Central memory CD4-positive, alpha-beta T cell (primary cell): ENCODE measurements at regions not wholly inside any gene's neighbourhood (a gene's known extent, or its start where the extent isn't known, plus 50 kb on each side); places are given as distances from the start of the nearest gene placed in this dataset.
"Not testable (repeated sequence)": the region's sequence is repeated elsewhere in the genome, so short reads cannot be mapped to it uniquely, and the experiment has no call there.

Experiments
- DNase-seq: peaks from one replicate; pipeline ENCODE4 v3.0.0; 2022

DNA sequence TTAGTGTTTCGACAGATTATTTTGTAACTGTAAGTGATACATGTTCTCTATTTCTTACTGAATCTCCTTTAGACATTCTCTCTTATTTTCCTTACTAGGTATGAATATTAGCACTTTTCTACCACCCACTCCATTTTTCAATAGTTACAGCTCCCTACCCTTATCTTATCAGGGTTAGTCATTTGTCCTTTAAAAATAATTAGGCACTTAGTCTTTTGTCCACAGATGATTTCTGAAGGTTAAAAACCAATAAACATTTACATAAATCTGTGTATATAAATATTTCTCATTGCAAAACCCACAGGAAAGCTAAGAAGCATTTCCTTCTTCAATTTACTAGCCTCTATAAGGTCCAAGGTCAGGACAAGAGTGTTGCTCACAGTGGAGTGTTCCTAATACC lies 624.1 kb upstream of the MIR17HG start:
- no peak for DNase-seq

DNA sequence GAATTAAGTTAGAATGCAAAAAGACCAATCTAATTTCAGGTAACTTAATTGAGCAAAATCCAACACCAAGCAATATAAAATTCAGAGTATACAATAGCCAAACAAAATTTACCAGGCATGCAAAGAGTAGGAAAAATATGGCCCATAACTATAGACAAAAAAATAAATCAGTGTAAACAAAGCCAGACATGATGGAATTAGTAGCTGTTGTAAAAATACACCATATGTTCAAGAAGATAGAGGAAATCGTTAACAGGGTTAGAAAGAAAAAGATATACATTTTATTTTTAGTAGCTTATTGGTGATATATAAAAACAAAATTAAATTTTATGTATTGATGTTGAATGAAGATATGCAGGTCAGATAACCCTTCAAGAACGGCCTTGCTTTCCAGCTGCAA lies 621.1 kb upstream of the MIR17HG start:
- no peak for DNase-seq

DNA sequence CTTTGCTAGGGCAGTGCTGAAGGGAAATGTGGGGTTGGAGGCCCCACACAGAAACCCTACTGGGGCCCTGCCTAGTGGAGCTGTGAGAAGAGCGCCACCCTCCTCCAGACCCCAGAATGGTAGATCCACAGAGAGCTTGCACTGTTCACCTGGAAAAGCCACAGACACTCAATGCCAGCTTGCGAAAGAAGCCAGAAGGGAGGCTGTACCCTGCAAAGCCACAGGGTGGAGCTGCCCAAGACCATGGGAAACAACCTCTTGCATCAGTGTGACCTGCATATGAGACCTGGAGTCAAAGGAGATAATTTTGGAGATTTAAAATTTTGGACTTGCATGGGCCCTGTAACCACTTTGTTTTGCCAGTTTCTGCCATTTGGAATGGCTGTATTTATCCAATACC lies 615.4 kb upstream of the MIR17HG start:
- DNase-seq = no peak

DNA sequence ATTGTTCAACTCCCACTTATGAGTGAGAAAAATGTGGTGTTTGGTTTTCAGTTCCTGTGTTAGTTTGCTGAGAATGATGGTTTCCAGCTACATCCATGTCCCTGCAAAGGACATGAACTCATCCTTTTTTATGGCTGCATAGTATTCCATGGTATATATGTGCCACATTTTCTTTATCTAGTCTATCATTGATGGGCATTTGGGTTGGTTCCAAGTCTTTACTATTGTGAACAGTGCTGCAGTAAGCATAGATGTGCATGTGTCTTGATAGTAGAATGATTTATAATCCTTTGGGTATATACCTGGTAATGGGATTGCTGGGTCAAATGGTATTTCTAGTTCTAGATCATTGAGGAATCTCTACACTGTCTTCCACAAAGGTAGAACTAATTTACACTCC lies 613.0 kb upstream of the MIR17HG start:
- DNase-seq = not testable (repeated sequence)

DNA sequence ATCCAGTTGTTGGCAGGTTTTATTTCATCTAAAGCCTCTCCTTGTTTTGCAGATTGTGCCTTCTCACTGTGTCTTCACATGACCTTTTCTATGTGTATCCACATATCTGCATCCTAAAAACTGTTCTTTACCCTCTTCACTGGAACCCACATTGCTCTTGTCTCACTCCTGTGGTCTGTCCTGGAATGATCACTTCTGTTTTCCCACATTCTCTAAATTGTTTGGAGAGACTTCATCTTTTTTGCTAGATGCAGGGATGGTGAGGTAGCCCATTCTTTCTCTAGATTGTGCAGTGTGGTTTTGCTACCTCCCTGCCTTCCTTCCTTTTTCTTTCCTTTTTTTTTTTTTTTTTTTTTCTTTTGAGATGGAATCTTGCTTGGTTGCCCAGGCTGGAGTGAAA lies 608.6 kb upstream of the MIR17HG start:
- no peak for DNase-seq

DNA sequence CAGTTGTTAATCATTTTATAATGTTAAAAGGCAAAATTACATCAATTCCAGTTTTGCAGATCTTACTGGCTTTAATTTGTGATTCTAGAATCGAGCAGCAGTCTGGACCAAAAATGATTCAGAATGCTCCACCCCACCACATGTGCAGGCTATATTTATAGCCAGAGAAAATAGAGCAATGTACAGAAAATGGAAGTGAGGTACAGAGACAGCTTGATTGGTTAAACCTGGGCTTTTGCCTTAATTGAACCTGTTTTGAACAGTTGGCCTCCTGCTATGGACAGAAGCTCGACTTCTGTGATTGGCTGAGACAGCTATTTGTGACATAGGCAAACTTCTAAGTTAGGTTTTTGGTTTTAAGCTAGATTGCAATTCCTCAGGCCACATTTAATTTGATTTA lies 607.4 kb upstream of the MIR17HG start:
- DNase-seq = no peak

DNA sequence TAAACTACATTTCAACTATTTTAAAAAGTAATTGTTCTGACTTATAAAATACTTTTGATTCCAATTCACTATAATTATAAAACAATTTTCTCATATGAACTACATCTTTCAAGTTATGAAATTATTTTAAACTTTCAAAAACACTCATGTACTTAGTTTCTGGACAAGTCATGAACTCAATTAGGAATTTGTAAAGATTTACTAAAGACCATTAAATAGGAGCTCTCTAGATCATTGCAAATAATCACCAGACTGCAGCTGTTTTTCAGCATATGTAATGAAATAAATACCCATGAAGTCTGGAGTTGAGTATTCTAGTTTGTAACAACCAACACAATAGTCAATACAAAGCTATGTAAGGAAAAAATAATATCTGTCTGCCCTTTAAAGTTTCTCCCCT lies 605.1 kb upstream of the MIR17HG start:
- no peak for DNase-seq

DNA sequence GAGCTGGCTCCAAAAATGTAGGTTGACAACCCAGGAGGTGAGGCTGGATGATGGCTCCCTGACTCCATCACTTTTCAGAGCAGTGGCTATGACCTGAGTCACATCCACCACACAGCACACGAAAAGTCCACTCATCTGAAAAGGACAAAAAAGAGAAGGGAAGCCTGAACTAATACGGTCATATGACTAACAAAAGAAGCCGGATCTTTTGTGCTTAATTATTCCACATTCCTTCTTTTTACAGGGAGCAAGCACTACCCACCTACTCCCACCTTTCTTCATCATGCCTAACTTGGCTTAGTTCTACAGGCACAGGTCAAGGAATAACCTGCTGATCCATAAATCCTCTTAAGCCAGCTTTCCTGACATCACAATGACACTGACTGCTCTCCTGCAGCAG lies 601.3 kb upstream of the MIR17HG start:
- DNase-seq = no peak

DNA sequence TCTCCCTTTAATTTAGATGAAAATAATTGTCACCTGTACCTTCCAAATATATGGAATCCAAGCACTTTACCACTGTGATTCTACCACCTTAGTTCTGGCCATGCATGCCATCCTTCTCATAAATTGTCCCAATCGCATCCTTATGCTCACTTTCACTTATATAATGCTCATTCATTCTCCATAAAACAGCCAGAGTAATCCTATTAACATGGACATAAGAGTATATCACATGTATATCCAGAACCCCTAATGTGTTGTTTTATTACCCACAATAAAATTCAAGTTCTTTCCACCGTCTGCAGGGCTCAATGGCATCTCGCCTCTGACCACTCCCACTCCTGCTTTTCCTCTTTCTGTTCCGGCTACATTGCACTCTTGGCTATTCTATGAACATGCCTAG lies 597.5 kb upstream of the MIR17HG start:
- DNase-seq = no peak

DNA sequence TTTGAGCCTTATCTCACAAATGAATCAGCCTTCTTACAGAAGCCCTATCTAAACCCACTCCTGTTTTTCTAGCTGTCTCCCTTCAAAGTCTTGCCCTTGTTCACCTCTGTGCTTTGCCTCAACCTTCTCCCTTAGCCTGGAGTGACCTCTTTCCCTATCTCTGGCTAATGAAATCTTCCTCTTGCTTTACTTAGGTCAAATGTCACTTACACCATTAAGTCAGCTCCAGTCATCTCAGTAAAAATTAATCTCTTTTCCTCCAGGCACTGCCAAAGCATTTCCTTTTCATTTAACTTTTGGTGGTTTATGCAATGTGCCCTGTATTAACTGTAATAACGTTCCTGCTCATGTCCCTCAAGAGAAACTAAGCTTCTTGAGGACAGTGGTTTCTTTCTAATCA lies 596.5 kb upstream of the MIR17HG start:
- no peak for DNase-seq

DNA sequence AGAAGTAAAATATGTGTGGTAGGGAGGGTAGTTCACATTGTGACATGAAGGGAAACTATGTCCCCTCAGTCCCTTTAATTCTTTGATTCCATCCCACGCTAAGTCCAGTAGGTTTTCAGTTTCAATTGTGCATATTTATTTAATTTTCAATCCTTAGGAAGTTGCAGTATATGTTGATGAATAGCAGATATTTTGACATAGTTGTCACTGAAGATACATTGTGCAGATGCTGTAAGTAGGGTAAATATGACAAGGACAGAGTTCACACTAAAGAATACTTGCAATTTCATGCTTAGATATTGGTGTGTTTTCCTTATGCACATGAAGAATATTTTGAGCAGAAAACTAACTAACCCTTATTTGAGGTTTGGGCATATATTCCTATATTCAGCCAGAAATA lies 595.4 kb upstream of the MIR17HG start:
- no peak for DNase-seq

DNA sequence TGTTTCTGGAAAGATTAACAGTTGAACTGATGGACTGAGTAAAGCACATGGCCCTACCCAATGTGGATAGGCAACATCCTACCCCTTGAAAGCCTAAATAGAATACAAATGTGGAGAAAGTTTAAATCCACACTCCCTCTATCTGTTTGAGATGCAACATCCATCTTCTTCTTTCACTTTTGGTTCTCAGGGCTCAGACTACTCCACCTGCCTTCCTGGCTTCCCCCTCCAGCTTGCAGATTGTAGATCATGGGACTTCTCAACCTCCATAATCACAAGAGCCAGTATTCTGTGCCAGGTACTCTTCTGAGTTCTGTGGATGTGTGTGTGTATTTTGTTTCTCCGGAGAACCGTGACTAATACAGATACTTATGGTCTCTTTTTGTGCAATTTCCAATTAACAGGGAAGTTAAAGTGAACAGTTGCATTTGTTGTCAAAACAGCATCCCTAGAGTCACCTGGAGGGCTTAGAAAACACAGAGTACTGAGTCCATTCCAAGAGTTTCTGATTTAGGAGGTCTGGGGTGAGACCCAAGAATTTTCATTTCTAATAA lies 590.3 kb upstream of the MIR17HG start:
- no peak for DNase-seq

DNA sequence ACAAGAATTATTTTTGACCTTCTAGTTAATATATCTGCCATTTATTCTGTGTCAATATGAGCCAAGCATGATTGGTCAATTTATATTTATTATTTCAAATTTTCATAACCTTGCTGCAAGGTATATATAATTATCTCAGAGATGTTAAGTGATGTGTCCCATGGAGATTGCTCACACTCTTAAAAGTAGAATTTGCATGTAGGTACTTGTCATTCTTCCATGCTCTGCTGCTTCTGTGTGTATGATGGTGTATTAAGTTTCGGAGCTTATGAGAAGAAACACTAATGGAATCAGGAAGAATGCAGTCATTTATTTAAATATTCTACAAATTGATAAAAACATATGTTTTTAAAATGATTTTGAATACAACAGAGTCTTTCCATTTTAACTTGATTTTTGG lies 586.8 kb upstream of the MIR17HG start:
- no peak for DNase-seq

DNA sequence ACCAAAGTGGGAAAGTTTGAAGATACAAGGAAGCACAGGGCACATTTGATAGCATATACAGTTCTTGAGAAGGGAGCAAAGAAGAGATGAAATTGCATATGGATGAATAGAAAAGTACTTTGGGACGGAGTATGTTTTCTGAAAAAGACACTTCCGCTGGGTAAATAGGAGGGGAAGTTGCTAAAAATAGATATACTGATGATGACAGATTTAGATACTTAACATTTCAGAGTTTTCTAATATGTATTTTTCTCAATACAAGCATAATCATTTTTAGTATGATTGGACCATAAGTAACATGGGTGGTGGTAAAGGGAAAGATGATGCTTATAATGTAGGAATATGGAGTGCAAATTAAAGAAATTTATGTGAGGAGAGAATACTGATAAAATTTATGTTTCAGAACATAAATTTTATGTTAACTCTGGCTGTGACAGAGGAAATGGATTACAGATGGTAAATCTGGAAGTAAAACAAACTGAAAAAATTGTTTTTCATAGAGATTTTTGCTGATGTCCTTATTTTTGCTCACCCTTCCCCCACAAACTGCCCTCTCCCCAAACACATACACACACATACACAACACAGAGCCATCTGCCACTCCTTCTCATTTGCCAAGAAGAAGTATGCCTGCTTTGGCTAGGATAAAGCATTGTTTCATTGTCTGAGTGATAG lies 583.9 kb upstream of the MIR17HG start:
- no peak for DNase-seq

DNA sequence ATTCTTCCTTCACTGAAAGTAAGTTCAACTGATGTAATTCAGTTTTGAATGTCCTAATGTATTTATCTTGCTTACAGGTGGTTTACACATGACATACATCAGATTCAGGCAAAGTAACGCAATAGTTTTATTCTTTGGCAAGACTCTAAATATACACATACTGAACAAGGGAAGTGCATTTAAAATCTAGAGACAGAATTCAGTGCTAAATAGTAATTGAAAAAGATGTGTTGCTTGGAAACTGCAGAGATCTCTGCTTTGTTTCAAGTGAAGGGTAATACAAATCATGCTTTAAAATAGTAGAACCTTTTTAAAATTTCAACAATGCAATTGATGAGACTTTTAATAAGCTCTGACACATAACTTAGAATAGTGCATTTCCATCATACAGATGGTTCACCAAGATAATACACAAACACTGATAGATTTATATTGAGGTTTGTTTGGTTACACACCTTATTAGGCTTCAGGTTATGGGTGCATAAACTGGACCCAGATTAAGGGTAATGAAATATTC lies 581.0 kb upstream of the MIR17HG start:
- DNase-seq = no peak

DNA sequence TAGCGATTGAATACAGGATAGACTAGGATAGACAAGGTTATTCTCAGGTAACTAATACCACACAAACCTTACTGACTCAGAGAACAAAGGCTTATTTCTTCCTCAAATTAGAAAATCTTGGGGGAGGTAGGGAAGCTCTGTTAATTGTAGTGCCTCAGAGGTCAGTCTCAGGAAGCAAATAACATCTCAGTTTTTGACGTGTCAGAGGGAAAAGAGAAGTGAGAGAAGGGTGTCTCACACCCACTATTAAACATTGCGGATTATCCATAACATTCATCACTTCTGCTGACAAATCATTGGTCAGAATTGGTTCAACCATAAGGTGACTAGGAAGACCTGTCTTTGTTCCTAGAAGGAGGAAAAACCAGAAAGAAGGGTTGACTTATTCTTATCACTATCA lies 579.4 kb upstream of the MIR17HG start:
- DNase-seq = no peak

DNA sequence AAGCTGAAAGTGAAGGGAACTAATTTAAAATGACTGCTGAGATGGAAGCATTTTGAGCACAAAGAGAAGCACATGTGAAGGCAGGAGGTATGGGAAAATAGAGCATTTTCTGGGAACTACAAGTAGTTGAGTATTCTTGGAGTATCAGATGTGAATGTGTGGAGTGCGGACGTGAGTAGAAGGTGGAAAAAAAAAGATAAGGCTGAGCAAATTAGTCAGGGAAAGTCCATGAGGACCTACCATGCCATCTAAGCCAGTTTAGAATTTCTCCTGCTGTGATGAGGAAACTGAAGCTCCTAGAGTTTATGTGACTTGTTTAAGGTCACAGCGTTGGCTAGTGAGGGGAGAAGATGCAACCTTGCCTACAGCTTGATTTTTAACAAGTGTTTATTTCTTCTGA lies 578.1 kb upstream of the MIR17HG start:
- DNase-seq = no peak

DNA sequence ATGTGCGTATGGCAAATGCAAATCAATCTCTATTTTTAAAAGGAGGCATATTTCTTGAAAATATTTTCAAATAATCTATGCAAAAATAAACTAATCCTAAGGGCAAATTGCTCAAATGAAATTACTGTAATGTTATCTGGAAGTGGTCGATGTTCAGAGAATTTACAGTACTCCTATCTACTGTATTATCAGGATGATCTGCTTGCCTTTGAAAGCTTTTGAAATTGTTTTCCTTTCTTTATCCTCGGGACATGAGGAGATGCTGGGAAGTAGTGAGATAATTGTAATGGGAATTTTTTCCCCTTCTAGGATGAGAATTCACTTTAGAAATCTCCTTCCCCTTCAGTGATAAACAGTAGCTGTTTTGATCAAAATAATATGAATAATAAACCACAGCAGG lies 577.2 kb upstream of the MIR17HG start:
- DNase-seq = no peak

DNA sequence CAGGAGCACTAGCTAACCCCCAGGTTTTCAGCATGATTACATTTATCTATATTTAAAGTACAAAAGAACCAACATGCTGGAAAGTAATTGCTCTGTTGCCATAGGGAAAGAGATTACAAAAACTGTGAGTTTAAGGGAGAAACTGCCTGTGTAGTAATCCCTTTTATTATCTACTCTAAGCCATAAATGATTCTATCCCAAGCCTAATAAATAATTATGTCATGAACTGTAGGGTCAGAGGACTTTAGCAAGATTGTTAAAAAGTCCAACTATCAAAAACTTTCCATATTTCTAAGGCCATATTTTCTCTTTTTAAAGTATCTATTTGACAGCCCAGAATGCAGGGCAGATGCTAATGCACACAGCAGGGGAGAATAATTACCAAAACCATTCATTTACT lies 573.8 kb upstream of the MIR17HG start:
- DNase-seq = no peak

DNA sequence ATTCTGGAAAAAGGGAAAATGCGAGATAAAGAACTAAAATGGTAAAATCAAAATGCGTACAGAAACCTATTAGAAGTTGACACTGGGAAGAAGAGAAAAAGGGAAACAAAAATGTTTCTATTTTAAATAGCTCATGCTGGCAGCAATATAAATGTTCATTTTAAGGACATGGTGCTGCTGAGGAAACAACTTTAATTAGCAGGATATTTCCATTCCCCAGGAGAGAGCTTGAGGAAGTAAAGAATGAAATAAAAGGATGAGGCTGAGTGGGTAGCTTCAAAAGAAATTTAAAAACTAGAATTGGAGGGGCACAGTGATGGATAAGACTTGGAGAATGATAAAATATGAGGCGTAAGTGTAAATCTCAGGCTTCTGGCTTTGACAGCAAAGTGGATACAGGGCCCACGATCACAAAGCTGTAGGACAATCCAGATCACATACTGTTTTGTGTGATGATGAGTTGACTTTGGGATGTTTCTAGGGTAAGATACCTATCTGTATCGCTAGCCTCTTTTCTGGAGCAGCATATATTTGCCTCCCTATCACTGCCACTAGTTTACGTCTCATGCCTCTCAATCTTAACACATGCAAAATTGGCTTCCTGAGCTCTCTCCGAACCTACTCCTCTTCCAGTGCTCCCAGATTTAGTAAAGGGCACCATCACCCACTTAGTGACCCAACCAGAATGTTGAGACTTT lies 571.3 kb upstream of the MIR17HG start:
- DNase-seq = no peak

DNA sequence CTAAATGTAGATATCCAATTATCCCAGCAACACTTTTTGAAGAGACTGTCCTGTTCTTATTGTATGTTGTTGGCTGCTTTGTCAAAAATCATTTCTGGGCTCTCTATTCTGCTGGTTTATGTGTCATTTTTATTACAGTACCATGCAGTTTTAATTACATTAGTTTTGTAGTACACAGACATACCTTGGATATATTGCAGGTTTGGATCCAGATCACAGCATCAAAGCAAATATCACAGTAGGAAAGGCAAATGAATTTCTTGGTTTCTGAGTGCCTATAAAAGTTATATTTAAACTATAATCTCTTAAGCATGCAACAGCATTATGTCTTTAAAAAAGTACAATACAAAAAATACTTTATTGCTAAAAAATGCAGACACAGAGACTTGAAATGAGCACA lies 564.2 kb upstream of the MIR17HG start:
- DNase-seq = no peak

DNA sequence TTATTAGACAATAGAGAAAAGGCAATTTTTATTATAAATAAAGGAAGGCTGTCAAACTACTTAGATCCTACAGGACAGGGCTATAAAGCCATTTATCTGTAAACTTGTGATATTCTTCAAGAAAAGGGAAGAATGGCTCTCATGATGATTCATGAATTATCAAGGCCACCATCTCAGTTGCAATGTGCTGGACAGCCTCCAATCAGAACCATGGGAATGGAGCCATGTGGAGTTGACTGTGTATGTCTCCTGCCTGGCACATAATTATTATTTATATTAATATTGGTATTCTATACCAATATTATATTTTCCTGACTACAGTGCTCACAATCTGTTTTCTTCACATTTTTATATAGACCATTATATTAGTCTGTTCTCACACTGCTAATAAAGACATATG lies 560.5 kb upstream of the MIR17HG start:
- no peak for DNase-seq

DNA sequence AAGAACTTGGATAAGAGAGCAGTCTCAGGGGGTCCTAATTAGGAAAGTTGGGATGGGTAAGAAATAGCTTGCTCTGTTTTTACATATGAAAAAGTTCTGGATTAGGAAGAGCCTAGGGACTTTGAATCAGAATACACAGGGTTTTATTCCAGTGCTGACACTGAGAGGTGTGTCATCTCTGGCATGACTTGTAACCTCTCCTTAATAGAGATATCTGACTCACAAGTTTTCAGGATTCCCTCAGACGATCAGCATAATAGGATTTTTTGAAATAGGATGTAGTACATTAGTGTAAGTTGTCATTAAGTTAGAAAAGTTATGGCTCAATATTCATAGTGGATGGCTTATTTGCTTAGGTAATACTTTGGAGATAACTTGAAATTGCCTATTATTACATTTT lies 555.2 kb upstream of the MIR17HG start:
- no peak for DNase-seq

DNA sequence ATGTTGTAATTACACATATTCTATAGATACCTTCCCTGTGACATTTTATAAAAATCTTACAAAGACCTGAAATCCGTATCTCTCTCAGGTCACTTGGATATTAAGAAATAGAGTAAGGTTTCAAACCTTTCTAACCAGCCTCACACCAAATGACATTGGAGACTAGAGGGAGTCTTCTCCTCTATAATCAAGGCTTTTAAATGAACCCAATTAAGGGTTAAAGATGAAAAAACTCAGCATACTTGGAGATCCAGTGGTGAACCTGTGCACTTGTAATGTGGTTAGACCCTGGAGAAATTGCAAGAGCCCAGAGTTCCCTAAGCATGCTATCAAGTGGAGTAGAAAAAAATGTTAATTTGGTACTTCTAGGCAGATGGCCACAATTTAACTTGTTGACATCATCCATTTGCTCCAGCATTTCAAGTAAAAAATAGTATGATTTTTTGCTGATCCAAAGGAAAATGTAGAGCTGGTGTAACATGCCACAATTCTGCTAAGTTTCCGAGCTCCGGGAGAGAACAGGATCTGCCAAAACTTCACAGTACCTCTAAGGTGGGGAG lies 554.1 kb upstream of the MIR17HG start:
- DNase-seq = no peak
